K562 (cell line): ENCODE measurements at regions not wholly inside any gene's neighbourhood (a gene's known extent, or its start where the extent isn't known, plus 50 kb on each side); places are given as distances from the start of the nearest gene placed in this dataset.

Experiments used
- ATAC-seq: fragments of 200-7000 bp; cut with Tn5 transposase; 3 replicates; pipeline ENCODE4 v1.9.1; 2020; ENCODE audit warnings: moderate library complexity
- BruUV-seq: library from RNA; stranded (reverse); fragments of 400-500 nt; replicated peaks from 2 replicates; lab custom pipeline; 2021; lab: Mats Ljungman, UMichigan
- CTCF ChIA-PET: fragments of 300-600 bp; formaldehyde crosslinking; extraction: SDS; loops from one replicate; lab custom pipeline; 2021; ENCODE audit warnings: low intra/inter-chr PET ratio; lab: Yijun Ruan, JAX
- POLR2A ChIA-PET: fragments of 300-600, 350-650 bp; sonication (Branson Sonifier 250); formaldehyde crosslinking; extraction: SDS; loops from one replicate; lab custom pipeline; 2021; ENCODE audit warnings: antibody characterized with exemption, inconsistent platforms; lab: Yijun Ruan, JAX
- DNase-seq, 4 experiments: peaks; one replicate each; pipeline versions ENCODE4 v3.0.0 to v3.0.0-alpha.2; 2011 to 2018; ENCODE audit warnings: low spot score in 3 of 4, mixed read lengths in 3 of 4; ENCODE audit errors: extremely low read depth in 1 of 4
- FAIRE-seq: peaks from 2 replicates; lab custom pipeline; 2011; peaks lifted over from hg19 to GRCh38; lab: Jason Lieb, UNC
- H2AFZ ChIP-seq: 2 replicates; pipeline ENCODE4 v1.6.0; 2011; ENCODE audit warnings: low read depth, low read length, control low read depth, inconsistent platforms
- H3K27ac ChIP-seq: fragments of 200-600 bp; 3 replicates; pipeline ENCODE4 v1.8.0; 2011; ENCODE audit warnings: low read depth, mild to moderate bottlenecking, control low read depth, inconsistent platforms, low read length, moderate library complexity, mixed read lengths; ENCODE audit errors: extremely low read depth
- H3K27me3 ChIP-seq, 2 experiments: fragments of 300-600 bp in 1 of 2; 2 replicates in 1 of 2; 3 replicates in 1 of 2; pipeline versions ENCODE4 v1.6.0 to v1.8.0; 2011; ENCODE audit warnings: inconsistent platforms in 2 of 2, low read length in 2 of 2, mild to moderate bottlenecking in 1 of 2, mixed read lengths in 1 of 2, moderate library complexity in 1 of 2; ENCODE audit not compliant: control insufficient read depth in 2 of 2, insufficient read depth in 2 of 2
- H3K36me3 ChIP-seq: fragments of 300-600 bp; 3 replicates; pipeline ENCODE4 v1.8.0; 2011; ENCODE audit warnings: mild to moderate bottlenecking, low read length, inconsistent platforms; ENCODE audit not compliant: control insufficient read depth, insufficient read depth
- H3K4me1 ChIP-seq, 2 experiments: fragments of 200-600 bp in 1 of 2; replicated peaks in 1 of 2; 2 replicates in 1 of 2; 3 replicates in 1 of 2; pipeline versions ENCODE4 v1.5.1 to v1.8.0; 2011; ENCODE audit warnings: inconsistent platforms in 2 of 2, low read length in 2 of 2, mild to moderate bottlenecking in 1 of 2, mixed read lengths in 1 of 2, moderate library complexity in 1 of 2; ENCODE audit not compliant: control insufficient read depth in 2 of 2, insufficient read depth in 2 of 2
- H3K4me2 ChIP-seq: 2 replicates; pipeline ENCODE4 v1.6.1; 2011; ENCODE audit warnings: low read length, control low read depth, inconsistent platforms, mixed read lengths; ENCODE audit not compliant: insufficient read depth
- H3K4me3 ChIP-seq: fragments of 200-600 bp; sonication (generic), shearing (Covaris generic); 2 replicates; pipeline ENCODE4 v1.5.1; 2016; ENCODE audit warnings: control low read depth, inconsistent platforms
- H3K79me2 ChIP-seq: fragments of 200-600 bp; 3 replicates; pipeline ENCODE4 v1.8.0; 2011; ENCODE audit warnings: low read length, inconsistent platforms; ENCODE audit not compliant: control insufficient read depth, insufficient read depth
- H3K9ac ChIP-seq, 2 experiments: 2 replicates each; pipeline versions ENCODE4 v1.6.0 to v1.6.1; 2011; ENCODE audit warnings: low read depth in 2 of 2, low read length in 2 of 2, control low read depth in 1 of 2, inconsistent platforms in 1 of 2, mild to moderate bottlenecking in 1 of 2, mixed read lengths in 1 of 2; ENCODE audit not compliant: insufficient read depth in 1 of 2
- H3K9me1 ChIP-seq: one replicate; pipeline ENCODE4 v1.6.0; 2011; ENCODE audit warnings: inconsistent platforms, mild to moderate bottlenecking, low read length, moderate library complexity; ENCODE audit not compliant: control insufficient read depth, insufficient read depth
- H3K9me3 ChIP-seq: replicated peaks from 2 replicates; pipeline ENCODE4 v1.5.1; 2011; ENCODE audit warnings: low read depth, low read length, inconsistent platforms; ENCODE audit not compliant: control insufficient read depth, insufficient read depth
- H4K20me1 ChIP-seq: replicated peaks from 2 replicates; pipeline ENCODE4 v1.6.1; 2011; ENCODE audit warnings: low read length, inconsistent platforms, mixed read lengths; ENCODE audit not compliant: control insufficient read depth, insufficient read depth
- CBX2 ChIP-seq: fragments of 200-600 bp; sonication (generic); IDR thresholded peaks from one replicate; pipeline ENCODE4 v1.6.1; 2012; ENCODE audit warnings: mild to moderate bottlenecking, low read length, inconsistent platforms; ENCODE audit not compliant: insufficient read depth, poor library complexity, severe bottlenecking
- POLR3G ChIP-seq: IDR thresholded peaks from 2 replicates; pipeline ENCODE4 v1.6.1; 2011; ENCODE audit not compliant: insufficient read length, insufficient replicate concordance; ENCODE audit errors: extremely low read depth
- TAF9B ChIP-seq: fragments of 450-650 bp; IDR thresholded peaks from 2 replicates; pipeline ENCODE4 v1.6.1; 2018; ENCODE audit warnings: mild to moderate bottlenecking; ENCODE audit not compliant: partially characterized antibody
- XRCC5 ChIP-seq: fragments of 200-400 bp; formaldehyde crosslinking; IDR thresholded peaks from 2 replicates; pipeline ENCODE4 v1.6.1; 2017; ENCODE audit warnings: low read depth, mild to moderate bottlenecking, low read length
- WGBS: fragments of 100-300 bp; shearing (Covaris generic); methylation state at CpG from one replicate; pipeline ENCODE4 v1.1.6; 2016; ENCODE audit warnings: low coverage, mixed read lengths; ENCODE audit not compliant: insufficient coverage; ENCODE audit errors: missing lambda C conversion rate; 5-methylcytosine and 5-hydroxymethylcytosine counted together
- in situ Hi-C: fragments of 300-500 bp; cut with MboI; formaldehyde crosslinking; loops from 4 replicates; pipeline ENCODE4 v1.15.0; 2018; ENCODE audit warnings: inconsistent platforms, mixed read lengths
- intact Hi-C: fragments of 100-400 bp; cut with micrococcal nuclease; formaldehyde crosslinking; loops from 2 replicates; pipeline ENCODE4 v1.14.2; 2022
- TF ChIP-seq, protein P1 (sequence below), 2 experiments: fragments of 450-650 bp in 1 of 2; IDR thresholded peaks; 2 replicates each; pipeline ENCODE4 v1.6.1; 2011 to 2017; ENCODE audit warnings: low read depth in 2 of 2, antibody characterized with exemption in 1 of 2, borderline replicate concordance in 1 of 2, low read length in 1 of 2, mild to moderate bottlenecking in 1 of 2, mixed read lengths in 1 of 2; ENCODE audit not compliant: control insufficient read depth in 1 of 2
- TF ChIP-seq, protein P2 (sequence below), 2 experiments: IDR thresholded peaks in 1 of 2; conservative IDR thresholded peaks in 1 of 2; 2 replicates each; pipeline ENCODE4 v1.6.1; 2016; ENCODE audit warnings: low read depth in 2 of 2, mild to moderate bottlenecking in 1 of 2, missing compliant biosample characterization in 1 of 2, missing genetic modification characterization in 1 of 2, moderate library complexity in 1 of 2

DNA sequence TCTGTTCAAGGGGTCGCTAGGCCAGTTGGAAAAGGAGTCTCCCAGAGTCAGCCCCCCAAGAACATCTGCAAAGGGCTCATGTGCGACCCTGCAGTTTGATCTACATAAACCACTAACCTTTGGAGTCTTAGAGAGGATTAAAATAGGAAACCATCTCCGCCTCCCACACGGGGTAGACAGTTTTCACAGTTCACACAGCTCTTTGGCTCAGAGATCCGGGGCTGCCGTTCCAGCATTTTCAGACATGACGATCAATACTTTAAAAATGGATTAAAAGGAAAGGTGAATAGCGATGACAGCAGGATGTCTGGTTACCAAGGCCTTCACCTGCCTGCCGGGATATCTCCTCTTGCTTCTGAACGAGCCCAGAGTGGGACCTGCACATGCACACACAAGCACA, 59.8 kb upstream of the BCL11B start:
- no peak for DNase-seq
- peaks cover 4% of the 10 kb centered on the region; the same call in 1 of the 2 replicates for H4K20me1 ChIP-seq
- ATAC-seq: no peak
- H3K9me1 ChIP-seq: no peaks in the 10 kb centered on the region
- in situ Hi-C loops (no loop called here), intact Hi-C loops (no loop called here)
- no peak overlapping the region for H3K27ac ChIP-seq
- H3K4me3 ChIP-seq: no peak overlapping the region
- H3K9me3 ChIP-seq: no peaks in the 10 kb centered on the region
- POLR2A ChIA-PET: no interaction called here
- no peak overlapping the region for H3K9ac ChIP-seq
- no peak for TF ChIP-seq CBX2
- no peak for TF ChIP-seq TAF9B
- H3K79me2 ChIP-seq: no peaks in the 10 kb centered on the region
- WGBS: 0% methylated on average over 9 of the region's 10 CpGs
- H3K4me2 ChIP-seq: no peak overlapping the region
- no peaks in the 10 kb centered on the region; a peak in 1 of 5 replicates for H3K4me1 ChIP-seq
- BruUV-seq: no TSS peak
- no peaks in the 10 kb centered on the region for H3K36me3 ChIP-seq
- H2AFZ ChIP-seq: no peak overlapping the region
- FAIRE-seq: no peak
- peaks cover 0 to 21% of the 10 kb centered on the region in 2 experiments; a peak in 2 of 5 replicates for H3K27me3 ChIP-seq
- CTCF ChIA-PET: no interaction called here

DNA sequence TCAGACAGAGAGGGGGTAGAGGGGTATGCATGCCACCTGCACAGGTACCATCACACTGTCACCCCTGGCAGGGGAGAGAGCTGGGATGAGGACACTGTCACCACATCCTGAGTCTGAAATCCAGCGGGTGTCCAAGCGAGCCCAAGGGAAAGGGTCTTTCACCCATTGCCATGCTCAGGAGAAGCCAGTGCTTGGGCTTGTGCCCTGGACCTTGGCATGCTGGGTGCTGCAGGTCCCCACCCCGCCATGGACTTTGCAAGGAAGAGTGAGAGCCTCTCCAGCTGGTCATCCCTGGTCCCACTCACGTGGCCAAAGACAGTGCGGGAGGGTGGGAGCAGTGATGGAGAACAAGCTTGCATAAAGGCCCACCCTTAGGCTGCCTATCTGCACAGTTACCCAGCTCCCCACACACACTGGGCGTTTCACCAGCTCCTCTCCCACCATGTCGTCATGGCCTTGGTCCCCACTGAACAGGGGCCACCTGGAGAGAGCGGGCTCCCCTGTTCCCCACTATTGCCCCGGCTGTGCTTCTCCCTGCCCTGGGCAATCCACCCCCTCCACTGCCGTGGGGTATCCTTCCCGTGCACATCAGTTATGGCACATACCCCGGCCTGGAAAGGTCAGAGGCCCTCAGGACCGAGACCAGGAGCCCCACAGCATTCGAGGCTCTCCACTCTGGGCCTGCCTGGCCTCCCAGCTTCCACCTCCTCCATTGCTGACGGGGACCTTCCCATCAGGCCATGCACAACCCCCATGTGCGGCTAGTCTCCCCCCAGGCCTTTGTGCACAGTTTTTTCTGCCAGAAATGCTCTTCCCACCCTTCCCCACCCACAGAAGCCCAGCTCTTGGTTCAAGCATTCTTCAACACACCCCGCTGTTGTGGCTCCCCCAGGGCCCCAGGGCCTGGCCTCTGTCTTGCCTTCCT, 58.6 kb upstream of the BCL11B start:
- 0% methylated on average over 13 of the region's 17 CpGs for WGBS
- FAIRE-seq: no peak
- in situ Hi-C loops (no loop called here), intact Hi-C loops (no loop called here)
- ChIA-PET POLR2A (interaction anchor here (0.7 kb wide), 1 partner anchor 11 kb away, joined by 3 read pairs; no protein-coding TSS in a partner anchor), CTCF (no interaction called here)
- Histone ChIP-seq H3K9ac (no peak overlapping the region), H3K4me1 (no peaks in the 10 kb centered on the region; a peak in 1 of 5 replicates), H3K36me3 (no peaks in the 10 kb centered on the region), H3K4me2 (no peak overlapping the region), H3K9me1 (no peaks in the 10 kb centered on the region), H3K4me3 (no peak overlapping the region), H3K27ac (no peak overlapping the region), H4K20me1 (peaks cover 4% of the 10 kb centered on the region; the same call in 1 of the 2 replicates), H3K9me3 (no peaks in the 10 kb centered on the region), H3K27me3 (peaks cover 0 to 21% of the 10 kb centered on the region in 2 experiments; a peak in 2 of 5 replicates), H2AFZ (no peak overlapping the region), H3K79me2 (no peaks in the 10 kb centered on the region)
- ATAC-seq: no peak
- BruUV-seq: no TSS peak
- no peak for DNase-seq
- TF ChIP-seq, protein P1, sequence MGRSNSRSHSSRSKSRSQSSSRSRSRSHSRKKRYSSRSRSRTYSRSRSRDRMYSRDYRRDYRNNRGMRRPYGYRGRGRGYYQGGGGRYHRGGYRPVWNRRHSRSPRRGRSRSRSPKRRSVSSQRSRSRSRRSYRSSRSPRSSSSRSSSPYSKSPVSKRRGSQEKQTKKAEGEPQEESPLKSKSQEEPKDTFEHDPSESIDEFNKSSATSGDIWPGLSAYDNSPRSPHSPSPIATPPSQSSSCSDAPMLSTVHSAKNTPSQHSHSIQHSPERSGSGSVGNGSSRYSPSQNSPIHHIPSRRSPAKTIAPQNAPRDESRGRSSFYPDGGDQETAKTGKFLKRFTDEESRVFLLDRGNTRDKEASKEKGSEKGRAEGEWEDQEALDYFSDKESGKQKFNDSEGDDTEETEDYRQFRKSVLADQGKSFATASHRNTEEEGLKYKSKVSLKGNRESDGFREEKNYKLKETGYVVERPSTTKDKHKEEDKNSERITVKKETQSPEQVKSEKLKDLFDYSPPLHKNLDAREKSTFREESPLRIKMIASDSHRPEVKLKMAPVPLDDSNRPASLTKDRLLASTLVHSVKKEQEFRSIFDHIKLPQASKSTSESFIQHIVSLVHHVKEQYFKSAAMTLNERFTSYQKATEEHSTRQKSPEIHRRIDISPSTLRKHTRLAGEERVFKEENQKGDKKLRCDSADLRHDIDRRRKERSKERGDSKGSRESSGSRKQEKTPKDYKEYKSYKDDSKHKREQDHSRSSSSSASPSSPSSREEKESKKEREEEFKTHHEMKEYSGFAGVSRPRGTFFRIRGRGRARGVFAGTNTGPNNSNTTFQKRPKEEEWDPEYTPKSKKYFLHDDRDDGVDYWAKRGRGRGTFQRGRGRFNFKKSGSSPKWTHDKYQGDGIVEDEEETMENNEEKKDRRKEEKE (IDR thresholded peaks at IDR 0.05; ENCODE audit: borderline replicate concordance in 1 of 2, control insufficient read depth in 1 of 2, low read depth in 2 of 2, low read length in 1 of 2): no peak
- TF ChIP-seq XRCC5 (no peak), POLR3G (no peak)
- TF ChIP-seq, protein P2, sequence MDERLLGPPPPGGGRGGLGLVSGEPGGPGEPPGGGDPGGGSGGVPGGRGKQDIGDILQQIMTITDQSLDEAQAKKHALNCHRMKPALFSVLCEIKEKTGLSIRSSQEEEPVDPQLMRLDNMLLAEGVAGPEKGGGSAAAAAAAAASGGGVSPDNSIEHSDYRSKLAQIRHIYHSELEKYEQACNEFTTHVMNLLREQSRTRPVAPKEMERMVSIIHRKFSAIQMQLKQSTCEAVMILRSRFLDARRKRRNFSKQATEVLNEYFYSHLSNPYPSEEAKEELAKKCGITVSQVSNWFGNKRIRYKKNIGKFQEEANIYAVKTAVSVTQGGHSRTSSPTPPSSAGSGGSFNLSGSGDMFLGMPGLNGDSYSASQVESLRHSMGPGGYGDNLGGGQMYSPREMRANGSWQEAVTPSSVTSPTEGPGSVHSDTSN (CRISPR knock-in tag; IDR thresholded peaks at IDR 0.05; ENCODE audit: low read depth): no peak
- TF ChIP-seq, protein P2 (tag; conservative IDR thresholded peaks at IDR 0.05; ENCODE audit: low read depth): no peak
